AG04449 (cell line): ENCODE measurements at regions not wholly inside any gene's neighbourhood (a gene's known extent, or its start where the extent isn't known, plus 50 kb on each side); places are given as distances from the start of the nearest gene placed in this dataset.
A peak's percentile ranks its signal among the peaks of the same experiment; 100 is the strongest.

Experiments
- CTCF ChIA-PET: fragments of 350-600 bp; formaldehyde crosslinking; extraction: SDS; loops from one replicate; lab custom pipeline; 2021; ENCODE audit warnings: antibody characterized with exemption; lab: Yijun Ruan, JAX
- POLR2A ChIA-PET: fragments of 400-600, 350-600 bp; formaldehyde crosslinking; extraction: SDS; loops from one replicate; lab custom pipeline; 2020; ENCODE audit warnings: antibody characterized with exemption, inconsistent platforms; lab: Yijun Ruan, JAX
- DNase-seq: peaks from one replicate; pipeline ENCODE4 v3.0.0-alpha.2; 2010; ENCODE audit warnings: low read depth, low spot score
- H3K4me3 ChIP-seq: 2 replicates; pipeline ENCODE4 v1.5.1; 2011; ENCODE audit warnings: low read depth, mild to moderate bottlenecking, control low read depth, low read length
- TF ChIP-seq, protein P1 (sequence below): IDR thresholded peaks from one replicate; pipeline ENCODE4 v1.5.1; 2011; ENCODE audit warnings: mild to moderate bottlenecking, moderate library complexity, low read length, control low read depth, inconsistent platforms; ENCODE audit not compliant: insufficient read depth; ENCODE audit errors: missing control alignments

DNA sequence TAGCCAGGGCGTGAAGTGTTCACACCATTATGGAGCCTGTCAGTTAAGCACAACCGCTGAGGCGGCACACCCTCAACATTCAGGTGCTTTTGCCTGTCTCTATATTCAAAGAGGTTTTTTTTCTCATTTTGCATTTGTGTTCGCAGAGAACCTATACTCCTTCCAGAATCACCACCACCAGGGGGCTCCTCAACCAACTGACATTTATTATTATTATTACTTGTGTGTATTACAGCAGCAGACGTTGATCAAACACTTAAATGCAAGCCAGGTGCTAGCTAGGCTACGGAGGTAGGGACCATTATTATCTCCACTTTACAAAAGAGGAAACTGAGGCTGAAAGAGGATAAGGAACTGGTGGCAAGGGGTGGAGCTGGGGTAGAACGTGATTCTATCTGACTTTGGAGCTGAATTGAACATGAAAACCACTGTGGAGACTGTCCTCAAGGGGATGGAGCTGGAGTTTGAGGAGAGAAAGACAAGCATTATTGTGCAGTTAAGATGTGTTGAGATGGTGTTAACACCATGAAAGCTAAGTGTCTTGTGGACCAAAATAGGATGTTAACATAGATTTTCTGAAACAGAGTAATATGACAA lies 133.8 kb upstream of the PLXNA4 start:
- ChIA-PET POLR2A (no interaction called here), CTCF (interaction anchor here (0.7 to 4.3 kb wide), 21 partner anchors 9 to 1711 kb away, joined by 3 to 30 read pairs (median 5); no protein-coding TSS in a partner anchor)
- DNase-seq, result no peak
- TF ChIP-seq, protein P1, sequence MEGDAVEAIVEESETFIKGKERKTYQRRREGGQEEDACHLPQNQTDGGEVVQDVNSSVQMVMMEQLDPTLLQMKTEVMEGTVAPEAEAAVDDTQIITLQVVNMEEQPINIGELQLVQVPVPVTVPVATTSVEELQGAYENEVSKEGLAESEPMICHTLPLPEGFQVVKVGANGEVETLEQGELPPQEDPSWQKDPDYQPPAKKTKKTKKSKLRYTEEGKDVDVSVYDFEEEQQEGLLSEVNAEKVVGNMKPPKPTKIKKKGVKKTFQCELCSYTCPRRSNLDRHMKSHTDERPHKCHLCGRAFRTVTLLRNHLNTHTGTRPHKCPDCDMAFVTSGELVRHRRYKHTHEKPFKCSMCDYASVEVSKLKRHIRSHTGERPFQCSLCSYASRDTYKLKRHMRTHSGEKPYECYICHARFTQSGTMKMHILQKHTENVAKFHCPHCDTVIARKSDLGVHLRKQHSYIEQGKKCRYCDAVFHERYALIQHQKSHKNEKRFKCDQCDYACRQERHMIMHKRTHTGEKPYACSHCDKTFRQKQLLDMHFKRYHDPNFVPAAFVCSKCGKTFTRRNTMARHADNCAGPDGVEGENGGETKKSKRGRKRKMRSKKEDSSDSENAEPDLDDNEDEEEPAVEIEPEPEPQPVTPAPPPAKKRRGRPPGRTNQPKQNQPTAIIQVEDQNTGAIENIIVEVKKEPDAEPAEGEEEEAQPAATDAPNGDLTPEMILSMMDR, result peak; percentile 48
- no peak overlapping the region for H3K4me3 ChIP-seq

- ChIA-PET CTCF (interaction anchor here (2.5 to 4.3 kb wide), 2 partner anchors 633 to 727 kb away, joined by 9 to 27 read pairs; no protein-coding TSS in a partner anchor), POLR2A (no interaction called here)
- TF ChIP-seq, protein P1, result no peak
- no peak for DNase-seq
- H3K4me3 ChIP-seq, result no peak overlapping the region
Measured at GRCh38 chr7:132708470-132708869, 132.2 kb upstream of the PLXNA4 start.

- no peak overlapping the region for H3K4me3 ChIP-seq
- no peak for DNase-seq
- TF ChIP-seq, protein P1, result no peak
- ChIA-PET POLR2A (no interaction called here), CTCF (interaction anchor here (1.6 kb wide), 1 partner anchor 10 kb away, joined by 8 read pairs; no protein-coding TSS in a partner anchor)
Measured at GRCh38 chr7:132705146-132705545, 128.9 kb upstream of the PLXNA4 start.

GRCh38 chr7:132703742-132704141 lies 127.5 kb upstream of the PLXNA4 start:
- no peak overlapping the region for H3K4me3 ChIP-seq
- TF ChIP-seq, protein P1, result no peak
- no peak for DNase-seq
- CTCF ChIA-PET, result interaction anchor here (1.0 to 1.6 kb wide), 3 partner anchors 9 to 23 kb away, joined by 3 to 8 read pairs (median 4); no protein-coding TSS in a partner anchor
- POLR2A ChIA-PET, result no interaction called here

DNA sequence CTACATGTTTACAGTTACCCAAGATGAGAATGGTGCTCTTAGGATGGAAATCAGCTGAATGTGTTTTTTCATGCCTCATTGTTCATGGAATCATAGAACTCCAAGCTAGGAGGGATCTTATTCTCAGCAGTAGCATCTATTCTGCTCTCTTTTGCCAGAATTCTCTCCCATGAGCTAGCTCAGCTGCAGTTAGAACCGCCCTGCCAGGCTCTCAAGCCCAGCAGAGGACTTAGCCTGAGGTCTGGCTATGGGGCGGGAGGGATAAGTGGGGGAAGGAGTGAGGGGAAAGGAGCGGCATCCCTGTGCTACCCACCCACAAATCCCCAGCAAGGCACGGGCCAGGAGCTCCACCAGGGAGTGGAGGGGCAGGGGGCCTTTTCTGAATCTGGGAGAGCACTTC lies 120.7 kb upstream of the PLXNA4 start:
- ChIA-PET POLR2A (interaction anchor here (0.5 kb wide), 1 partner anchor 54 kb away, joined by 3 read pairs; no protein-coding TSS in a partner anchor), CTCF (interaction anchor here (1.4 kb wide), 1 partner anchor 13 kb away, joined by 4 read pairs; no protein-coding TSS in a partner anchor)
- no peak for DNase-seq
- no peak overlapping the region for H3K4me3 ChIP-seq
- TF ChIP-seq, protein P1, result no peak

DNA sequence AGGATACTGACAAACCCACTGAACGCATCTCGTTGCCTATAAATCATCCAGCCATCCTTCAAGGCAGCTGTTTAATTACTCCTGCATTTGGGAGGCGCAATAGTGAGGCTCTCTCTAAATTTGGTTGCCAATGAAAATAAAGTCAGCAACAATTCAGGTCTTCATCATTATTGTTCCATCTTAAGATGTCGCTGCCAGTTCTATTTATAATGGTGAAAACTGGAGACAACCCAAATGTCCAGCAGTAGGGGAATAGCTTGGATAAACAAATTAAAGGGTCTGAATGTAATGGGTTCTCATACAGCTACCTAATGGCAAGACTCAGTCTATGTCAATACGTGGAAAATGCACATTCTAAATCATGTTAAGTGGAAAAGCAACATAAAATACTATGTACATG lies 120.1 kb upstream of the PLXNA4 start:
- no peak overlapping the region for H3K4me3 ChIP-seq
- ChIA-PET POLR2A (no interaction called here), CTCF (interaction anchor here (1.4 kb wide), 1 partner anchor 14 kb away, joined by 4 read pairs; no protein-coding TSS in a partner anchor)
- DNase-seq, result no peak
- TF ChIP-seq, protein P1, result no peak
